Stimulated activated CD8-positive, alpha-beta memory T cell treated with anti-CD3 and anti-CD28 coated beads, Interleukin-4, amount 100 ng/mL, for 48 hours (primary cell): ENCODE measurements at regions not wholly inside any gene's neighbourhood (a gene's known extent, or its start where the extent isn't known, plus 50 kb on each side); places are given as distances from the start of the nearest gene placed in this dataset.
"Not testable (repeated sequence)": the region's sequence is repeated elsewhere in the genome, so short reads cannot be mapped to it uniquely, and the experiment has no call there.

Source experiments
- DNase-seq: peaks from one replicate; pipeline ENCODE4 v3.0.0-alpha.2; 2020

DNA sequence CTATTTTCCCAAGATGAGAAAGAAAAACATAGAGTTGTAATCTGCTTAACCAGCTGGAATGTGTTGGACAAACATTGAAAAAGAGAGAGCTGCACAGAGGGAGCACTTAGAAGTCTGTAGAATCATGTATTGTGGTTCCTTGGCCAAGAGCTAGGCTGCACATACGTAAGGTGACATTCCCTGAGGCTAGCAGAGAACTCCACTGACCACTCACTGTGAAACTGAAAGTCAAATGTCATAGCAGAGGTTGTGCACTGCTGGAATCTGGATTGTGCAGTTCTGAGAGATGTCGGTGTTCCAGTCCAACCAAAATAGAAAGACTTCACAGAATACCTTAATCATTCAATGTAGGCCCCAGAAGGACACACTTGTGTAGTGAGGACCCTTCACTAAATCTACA, 772.8 kb upstream of the RAG2 start:
- no peak for DNase-seq

DNA sequence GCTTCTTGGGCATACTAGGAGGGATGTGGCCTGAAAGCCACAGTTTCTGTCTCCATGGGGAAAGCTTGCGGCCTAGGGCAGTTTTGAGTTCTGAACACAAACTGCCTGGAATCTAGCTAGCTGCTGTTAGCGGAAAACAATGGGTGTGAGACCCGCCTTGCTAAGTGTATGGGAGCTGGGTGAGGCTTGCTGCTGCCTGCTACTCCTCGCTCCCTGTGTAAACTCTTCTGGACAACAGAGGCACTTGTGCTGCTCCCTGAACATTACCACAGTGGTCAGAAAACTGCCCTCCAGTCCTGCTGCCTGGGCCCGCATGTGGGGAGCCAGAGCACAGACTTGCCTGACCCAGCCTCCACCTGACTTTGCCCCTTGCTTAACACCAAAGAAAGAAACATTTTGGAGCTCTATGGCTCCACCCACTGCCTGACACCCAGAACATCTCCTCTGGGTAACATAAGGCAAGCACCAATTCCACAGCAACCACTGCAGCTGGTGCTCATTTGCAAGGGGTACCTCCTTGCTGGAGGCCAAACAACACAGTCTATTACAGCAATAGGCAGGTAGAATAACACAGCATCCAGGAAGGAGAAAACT, 766.3 kb upstream of the RAG2 start:
- DNase-seq: no peak

DNA sequence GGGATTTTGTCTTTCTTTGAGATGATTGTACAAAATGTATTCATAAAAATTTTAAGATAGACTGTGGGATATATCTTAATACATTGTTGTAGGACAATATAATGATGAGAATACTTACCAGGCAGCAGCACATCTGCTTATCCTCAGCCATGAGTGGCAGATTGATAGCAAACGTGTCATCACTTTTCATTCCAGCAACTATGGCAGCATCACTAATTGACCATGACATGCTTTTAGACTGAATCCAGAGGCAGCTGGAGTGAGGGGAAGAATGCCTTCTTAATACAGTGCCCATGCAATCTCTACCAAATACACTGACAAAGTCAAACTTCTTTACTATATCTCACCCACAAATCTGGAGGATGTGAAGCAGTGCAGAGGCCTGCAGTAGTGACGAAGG, 755.2 kb upstream of the RAG2 start:
- no peak for DNase-seq

DNA sequence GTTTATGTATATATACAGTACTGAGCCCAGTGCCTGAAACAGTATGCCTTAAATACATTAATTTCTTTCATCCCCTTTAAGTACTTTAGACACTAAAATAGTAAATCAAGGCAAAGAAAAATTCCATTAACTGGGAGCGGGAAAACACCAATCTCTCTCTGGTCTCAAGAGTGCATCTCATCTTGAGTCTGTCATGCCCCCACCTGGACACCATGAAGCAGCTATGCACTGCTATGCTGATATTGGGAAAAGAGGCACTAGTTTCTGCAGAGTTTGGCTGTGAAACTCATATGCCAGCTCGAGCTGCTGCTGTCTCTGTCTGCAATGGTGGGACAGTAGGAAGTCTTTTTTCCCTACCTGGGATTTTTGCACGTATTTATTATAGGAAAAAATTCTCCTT, 754.4 kb upstream of the RAG2 start:
- no peak for DNase-seq

DNA sequence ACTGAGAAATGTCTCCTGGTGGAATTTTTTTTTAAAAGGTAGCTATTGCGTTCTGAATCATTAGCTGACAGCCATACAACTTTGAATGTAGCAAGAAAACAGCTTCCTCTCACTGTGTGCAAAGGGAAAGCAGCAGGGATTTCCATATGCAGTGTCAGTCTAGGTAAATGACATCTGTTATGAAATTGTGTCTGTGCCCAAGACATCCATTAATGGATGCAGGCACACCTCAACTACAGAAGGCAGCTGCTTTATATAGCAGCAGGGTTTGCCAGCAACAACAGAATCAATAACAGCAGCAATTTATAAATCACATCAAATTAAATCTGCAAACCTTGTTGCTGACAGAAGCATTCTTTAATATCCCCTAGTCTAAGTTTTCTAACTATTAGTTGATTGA, 745.3 kb upstream of the RAG2 start:
- no peak for DNase-seq

DNA sequence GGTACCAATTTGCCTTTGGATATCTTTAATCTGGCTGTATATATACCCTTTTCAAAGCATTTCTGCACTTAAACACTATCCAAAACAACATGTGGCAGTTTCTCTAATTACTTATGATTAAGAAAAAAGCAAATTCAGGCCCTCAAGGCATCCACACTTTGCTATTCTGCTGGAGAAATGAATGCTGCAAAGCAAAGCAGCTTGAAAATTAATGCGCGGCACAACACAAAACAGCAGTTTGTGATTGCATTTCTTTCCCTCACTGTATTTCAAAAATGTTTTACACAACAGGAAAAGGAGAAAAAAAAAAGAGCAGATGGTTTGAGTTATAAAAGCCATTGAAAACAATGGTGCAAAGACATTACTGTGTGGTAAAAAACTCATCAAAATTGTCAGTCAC, 738.4 kb upstream of the RAG2 start:
- DNase-seq: no peak

DNA sequence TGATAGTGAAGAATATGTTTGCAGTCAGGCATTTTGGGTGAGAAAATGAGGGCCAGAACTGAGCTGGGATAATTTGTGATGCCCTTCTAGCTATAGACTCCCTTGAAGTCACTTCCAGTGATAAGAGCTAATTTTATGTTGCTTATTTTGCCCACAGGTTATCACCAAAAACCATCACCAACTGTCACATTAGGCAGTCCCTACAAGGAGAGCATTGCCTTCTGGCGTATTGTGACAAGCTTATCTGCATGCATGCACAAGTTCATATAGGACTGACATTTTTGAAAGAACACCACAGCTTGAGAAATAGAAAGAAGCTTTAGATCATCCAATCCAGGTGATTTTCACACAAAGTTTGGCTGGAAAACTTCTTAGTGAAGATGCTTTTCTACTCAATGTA, 735.3 kb upstream of the RAG2 start:
- DNase-seq: no peak

DNA sequence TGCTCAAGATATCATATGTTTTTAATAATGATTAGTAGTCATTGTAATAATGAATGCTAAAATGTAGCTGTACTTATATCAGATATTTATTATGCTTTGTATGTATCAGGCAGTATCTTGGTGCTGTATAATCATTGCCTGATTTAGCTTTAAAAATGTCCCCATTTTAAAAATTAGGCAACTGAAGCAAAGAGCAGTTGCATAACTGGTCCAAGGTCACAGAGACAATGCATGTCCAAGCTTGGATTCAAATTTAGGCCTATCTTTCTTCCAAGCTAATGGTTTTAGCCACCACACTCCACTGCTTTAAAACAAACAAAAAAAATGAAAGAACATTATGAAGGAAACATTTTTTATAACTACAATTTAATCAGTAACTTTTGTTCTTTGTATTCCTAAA, 725.8 kb upstream of the RAG2 start:
- DNase-seq: no peak

DNA sequence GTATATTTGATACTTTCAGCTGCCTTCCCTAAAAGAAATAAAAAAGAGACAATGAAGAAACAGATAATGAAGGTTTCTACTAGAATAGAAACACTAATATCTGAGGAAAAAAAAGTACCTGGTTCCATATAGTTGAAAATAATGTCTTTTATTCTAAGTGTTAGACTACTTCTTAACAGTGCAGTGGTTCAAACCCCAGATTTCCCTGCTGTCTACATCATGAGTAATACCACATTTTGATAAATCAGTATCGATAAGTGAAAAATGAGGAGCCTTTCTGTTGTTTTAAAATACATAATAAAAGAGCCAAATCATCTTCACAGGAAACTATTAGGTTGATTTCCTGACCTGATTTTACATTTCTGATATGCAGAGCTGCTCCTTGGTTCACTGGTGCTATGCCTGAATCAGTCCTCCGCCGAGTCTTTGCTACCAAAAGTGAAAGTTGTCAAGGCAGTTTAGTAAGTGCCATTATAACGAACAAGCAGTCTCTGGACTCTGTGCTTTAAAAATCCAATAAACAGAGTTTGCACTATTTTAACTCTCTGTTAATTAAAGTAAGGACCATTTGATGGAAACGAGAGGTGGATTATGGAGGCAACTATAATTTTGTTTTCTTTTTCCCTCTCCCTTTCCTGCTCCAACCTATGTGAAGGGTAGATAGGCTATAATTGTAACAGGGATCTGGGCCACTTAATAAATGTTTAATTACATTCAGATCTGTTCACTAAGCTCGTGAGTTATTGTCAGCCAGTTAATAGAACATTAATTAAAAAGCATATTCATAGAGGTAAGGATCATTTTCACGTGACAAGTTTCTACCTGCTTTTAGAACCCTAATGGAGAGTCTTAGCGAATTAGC, 724.5 kb upstream of the RAG2 start:
- DNase-seq: no peak

DNA sequence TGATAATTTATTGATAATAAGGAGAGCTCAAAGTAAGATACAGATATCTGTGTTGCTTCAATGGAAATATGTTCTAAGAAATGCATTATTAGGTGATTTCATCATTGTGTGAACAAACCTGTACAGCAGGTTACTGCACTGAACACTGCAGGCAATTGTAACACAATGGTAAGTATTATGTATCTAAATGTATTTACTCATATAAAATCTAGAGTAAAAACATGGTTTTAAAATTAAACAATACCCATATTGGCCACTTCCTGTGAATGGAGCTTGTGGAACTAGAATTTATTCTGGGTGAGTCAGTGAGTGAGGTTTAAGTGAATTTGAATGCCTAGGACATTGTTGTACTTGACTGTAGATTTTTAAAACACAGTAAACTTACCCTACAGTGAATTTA, 722.9 kb upstream of the RAG2 start:
- no peak for DNase-seq

DNA sequence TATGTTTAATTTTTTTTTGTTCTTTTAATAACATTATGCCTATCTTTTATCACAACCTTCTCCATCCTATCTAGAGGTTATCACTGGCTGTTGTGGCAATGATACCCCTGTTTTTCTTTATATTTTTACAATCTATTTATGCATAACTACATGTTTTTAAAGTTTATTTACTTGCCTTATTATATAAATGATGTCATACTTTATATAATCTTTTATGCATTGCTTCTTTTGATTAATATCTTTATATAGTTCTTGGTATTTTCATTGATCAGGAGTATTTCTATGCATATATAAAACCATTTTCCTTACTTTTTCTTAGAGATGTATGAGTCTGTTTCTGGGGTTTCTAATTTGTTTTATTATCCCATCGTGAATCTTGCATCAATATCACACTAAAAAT, 719.8 kb upstream of the RAG2 start:
- no peak for DNase-seq

DNA sequence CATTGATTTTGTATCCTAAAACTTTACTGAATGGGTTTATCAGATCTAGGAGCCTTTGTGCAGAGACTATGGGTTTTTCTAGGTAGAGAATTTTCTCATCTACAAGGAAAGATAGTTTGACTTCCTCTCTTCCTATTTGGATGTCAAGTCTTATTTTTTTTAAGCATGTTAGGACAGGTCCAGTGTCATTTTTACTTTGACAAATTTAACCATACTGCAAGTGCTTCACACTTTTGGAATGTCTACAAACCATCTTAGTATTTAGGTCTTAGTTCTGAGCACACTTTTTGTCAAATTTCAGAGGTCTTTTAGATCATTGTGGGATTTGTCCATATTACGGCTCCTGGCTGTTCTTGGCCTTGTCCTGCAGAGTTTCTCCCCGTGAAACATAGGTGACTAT, 715.2 kb upstream of the RAG2 start:
- DNase-seq: no peak

DNA sequence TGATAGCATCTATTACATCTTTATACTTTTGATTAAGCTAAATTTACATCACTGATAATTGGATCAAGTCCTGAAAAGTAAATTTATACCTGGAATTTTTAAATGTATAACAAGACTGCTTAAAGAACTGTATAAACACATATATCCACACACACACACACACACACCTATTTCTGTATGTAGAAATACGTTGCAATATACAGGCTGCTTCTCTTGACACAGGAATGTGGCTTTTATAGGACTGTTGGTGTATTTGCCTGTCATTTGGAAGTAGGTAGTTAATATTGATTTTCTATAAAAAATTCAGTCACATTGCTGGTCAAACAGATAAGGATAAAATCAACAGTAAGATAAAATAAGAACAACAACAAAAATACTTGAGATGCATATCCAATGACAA, 708.5 kb upstream of the RAG2 start:
- no peak for DNase-seq

DNA sequence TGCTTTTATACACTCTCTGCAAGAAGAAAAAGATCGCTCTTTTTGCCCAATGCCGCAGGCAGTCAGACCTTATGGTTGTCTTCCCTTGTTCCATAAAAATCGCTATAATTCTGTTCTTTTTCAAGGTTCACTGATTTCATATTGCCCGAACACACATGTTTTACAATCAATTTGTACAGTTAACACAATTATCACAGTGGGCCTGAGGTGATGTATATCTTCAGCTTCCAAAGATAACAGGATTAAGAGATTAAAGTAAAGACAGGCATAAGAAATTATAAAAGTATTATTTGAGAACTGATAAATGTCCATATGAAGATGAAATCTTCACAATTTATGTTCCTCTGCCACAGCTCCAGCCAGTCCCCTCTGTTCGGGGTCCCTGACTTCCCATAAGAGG, 703.4 kb upstream of the RAG2 start:
- not testable (repeated sequence) for DNase-seq

DNA sequence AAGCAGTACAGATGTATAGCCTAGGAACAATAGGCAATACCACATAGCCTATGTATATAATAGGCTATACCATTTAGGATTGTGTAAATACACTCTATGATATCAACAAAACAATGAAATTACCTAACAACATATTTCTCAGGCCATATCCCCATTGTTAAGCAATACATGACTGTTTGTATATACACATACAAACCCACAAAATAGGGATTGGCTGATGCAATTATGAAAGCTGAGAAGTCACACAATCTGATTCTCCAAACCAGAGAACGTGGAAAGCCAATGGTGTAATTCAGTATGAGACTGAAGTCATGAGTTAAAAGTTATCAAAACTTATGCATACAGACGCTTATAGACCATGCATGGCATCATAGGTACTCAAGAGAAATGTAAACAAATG, 700.1 kb upstream of the RAG2 start:
- no peak for DNase-seq

DNA sequence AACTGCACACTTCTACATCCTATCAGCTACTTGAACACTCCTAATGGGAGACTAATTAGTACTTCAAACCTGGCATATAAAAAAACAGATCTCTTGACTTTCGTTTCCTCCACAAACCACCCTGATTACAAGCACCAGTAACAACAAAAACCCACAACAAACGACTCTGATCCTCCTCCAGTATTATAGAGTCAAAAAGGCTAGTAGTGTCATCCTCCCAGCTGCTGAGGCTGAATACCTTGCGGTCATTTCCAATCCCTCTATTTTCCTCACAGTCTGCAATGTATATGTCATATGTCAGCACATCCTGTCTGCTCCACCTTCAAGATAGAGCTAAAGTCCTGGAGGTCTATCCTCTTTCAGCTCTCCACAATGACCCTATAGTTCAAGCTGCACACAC, 688.9 kb upstream of the RAG2 start:
- DNase-seq: no peak

DNA sequence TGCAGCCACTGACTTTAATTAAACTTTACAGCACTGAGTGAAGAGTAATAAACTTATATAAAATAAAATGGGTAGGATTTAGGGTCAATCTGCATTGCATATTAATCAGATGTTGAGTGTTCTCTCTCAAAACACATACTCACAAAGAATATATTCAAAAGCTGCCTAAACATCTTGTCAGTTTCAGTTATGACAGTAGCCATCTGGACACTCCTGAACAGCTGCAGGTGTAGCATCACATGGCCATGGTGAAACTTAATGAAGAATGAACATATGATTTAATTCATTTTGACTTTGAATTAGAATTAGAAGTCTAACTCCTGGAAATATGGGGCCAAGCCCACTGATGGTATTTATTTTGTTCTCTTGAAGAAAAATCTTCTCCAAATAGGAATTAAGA, 684.3 kb upstream of the RAG2 start:
- no peak for DNase-seq

DNA sequence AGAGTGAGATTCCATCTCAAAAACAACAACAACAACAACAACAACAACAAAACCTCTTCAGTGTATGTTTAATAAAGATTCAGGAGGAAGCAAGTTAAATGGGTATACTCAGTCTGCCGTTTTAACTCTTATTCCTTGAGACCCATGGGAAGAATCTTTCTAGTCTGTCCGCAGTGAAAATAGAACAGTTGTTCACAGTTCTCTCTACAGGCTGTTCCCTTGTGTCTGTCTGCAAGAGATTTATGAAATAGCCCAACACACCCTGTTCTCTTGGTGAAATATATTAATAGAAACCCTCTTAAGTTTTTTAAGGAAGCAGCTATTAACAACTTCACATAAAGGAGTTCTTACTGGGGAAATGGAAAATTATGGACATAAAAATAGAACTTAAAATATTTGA, 682.2 kb upstream of the RAG2 start:
- DNase-seq: no peak

DNA sequence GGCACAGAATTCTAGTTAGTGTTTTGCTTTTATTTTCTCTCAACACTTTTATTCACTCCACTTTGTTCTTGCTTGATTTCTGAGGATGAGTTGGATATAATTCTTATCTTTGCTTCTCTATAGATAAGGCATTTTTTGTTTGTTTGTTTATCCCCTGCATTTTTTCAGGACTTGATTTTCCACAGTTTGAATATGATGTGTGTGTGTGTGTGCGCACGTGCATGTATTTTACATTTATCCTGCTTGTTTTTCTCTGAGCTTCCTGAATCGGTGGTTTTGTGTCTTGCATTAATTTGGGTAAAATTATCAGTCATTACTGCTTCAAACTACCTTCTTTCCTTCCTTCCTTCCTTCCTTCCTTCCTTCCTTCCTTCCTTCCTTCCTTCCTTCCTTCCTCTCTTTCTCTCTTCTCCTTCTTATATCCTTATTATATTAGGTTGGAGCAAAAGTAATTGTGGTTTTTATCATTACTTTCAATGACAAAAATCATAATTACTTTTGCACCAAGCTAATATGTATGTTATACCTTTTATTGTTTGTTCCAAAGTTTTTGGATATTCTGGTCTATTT, 679.9 kb upstream of the RAG2 start:
- no peak for DNase-seq

DNA sequence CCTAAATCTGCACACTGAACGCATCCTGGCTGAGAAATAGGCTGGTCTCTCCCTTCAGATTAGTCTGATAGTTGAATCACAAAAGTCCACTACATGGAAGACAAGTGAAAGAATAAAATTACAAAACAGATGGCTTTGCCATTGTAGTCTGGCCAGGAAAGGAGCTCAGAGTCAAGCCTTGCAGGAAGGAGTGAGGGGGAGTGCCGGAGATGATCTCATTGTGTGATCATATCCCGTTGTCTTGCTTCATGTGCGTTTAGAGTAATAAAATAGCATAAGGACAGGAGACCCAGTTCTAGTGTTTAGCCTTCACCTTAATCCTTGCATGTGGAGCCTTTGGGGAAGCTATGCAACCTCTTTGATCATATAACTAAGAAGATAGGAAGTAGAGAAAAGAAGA, 666.7 kb upstream of the RAG2 start:
- no peak for DNase-seq

DNA sequence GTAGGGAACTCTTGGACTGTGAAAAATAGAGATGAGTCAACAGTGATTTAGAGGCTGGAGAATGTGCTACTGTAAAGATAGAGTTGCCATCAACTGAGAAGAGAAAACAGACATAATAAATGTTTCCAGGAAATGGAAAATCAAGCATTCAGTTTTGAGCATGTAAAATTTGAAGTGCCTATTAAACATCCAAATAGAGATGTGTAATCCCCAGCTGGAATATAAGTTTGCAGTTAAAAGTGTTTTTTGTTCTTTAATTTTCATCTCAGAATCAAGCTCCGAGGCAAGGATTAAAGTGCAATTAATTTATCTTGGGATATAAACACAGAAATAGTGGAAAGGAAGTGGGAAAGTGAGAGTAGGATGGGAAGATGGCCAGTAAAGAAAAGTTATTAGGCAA, 666.0 kb upstream of the RAG2 start:
- DNase-seq: no peak

DNA sequence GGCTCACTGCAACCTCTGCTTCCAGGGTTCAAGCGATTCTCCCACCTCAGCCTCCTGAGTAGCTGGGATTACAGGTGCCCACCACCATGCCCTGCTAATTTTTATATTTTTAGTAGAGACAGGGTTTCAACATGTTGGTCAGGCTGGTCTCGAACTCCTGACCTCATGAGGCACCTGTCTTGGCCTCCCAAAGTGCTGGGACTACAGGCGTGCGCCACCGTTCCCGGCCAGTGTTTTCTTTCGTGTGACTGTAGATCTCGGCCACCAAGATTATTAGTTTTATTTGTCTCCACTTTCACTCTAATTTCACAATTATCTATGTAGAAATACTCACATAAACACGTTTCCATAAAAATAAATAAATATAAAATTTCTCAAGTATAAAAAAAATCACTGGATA, 665.4 kb upstream of the RAG2 start:
- not testable (repeated sequence) for DNase-seq

DNA sequence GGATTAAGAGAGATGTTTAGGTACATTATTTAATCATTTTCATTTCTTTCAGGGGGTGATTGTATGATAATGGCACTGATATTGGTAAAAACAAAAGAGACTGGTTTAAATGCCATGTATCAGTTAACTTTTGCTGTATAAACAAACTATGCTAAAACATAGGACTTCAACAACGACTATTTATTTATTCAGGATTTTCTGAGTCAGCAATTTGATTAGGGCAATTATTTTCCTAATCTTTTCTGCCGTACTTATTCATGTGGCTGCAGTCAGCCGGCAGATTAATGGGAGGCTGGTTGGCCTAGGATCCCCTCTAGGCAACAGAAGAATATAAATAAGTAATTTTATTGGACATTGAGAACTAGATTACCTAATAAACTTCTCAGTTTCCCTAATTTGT, 661.7 kb upstream of the RAG2 start:
- no peak for DNase-seq

DNA sequence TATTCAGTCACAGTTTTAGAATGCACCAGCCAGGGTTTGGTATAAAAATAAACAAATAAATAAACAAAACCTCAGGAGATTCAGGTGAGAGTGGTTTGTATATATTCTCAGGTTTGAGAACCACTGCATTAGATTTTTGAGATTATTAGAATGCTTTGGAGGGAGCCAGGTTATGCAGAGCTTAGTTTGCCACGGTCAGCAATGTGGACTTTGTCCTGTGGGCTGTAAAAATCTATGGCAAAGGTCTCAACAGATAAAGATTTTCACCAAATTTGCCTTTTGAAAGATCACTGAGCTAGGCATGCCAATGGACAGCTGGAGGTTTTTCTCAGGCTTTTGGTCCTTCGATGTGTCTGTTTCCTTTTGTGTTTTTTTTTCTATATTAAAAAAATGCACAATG, 650.1 kb upstream of the RAG2 start:
- DNase-seq: no peak

DNA sequence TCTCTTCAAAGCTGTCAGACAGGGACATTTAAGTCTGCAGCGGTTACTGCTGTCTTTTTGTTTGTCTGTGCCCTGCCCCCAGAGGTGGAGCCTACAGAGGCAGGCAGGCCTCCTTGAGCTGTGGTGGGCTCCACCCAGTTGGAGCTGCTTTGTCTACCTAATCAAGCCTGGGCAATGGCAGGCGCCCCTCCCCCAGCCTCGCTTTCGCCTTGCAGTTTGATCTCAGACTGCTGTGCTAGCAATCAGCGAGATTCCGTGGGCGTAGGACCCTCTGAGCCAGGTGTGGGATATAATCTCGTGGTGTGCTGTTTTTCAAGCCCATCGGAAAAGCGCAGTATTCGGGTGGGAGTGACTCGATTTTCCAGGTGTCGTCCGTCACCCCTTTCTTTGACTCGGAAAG, 648.1 kb upstream of the RAG2 start:
- not testable (repeated sequence) for DNase-seq
